Thyroid gland (tissue), 4 donors: ENCODE measurements at regions not wholly inside any gene's neighbourhood (a gene's known extent, or its start where the extent isn't known, plus 50 kb on each side); places are given as distances from the start of the nearest gene placed in this dataset.

ENCODE experiments used
- POLR2A ChIP-seq, 2 donors: fragments of 450-650 bp; IDR thresholded peaks; one replicate each; pipeline ENCODE4 v1.6.1; 2017; ENCODE audit warnings: antibody characterized with exemption in 2 of 2, mild to moderate bottlenecking in 2 of 2, moderate library complexity in 1 of 2
- TF ChIP-seq, protein P1 (sequence below), 6 experiments: fragments of 200-600 bp in 3 of 6; fragments of 450-650 bp in 3 of 6; sonication (generic) in 3 of 6; IDR thresholded peaks; one replicate each; pipeline ENCODE4 v1.5.1; 2016 to 2019; ENCODE audit warnings: antibody characterized with exemption in 6 of 6, mild to moderate bottlenecking in 2 of 6, inconsistent platforms in 1 of 6, moderate library complexity in 1 of 6

GRCh38 chr1:5374192-5374591 lies 618.0 kb downstream of the NPHP4 start:
- TF ChIP-seq, protein P1, sequence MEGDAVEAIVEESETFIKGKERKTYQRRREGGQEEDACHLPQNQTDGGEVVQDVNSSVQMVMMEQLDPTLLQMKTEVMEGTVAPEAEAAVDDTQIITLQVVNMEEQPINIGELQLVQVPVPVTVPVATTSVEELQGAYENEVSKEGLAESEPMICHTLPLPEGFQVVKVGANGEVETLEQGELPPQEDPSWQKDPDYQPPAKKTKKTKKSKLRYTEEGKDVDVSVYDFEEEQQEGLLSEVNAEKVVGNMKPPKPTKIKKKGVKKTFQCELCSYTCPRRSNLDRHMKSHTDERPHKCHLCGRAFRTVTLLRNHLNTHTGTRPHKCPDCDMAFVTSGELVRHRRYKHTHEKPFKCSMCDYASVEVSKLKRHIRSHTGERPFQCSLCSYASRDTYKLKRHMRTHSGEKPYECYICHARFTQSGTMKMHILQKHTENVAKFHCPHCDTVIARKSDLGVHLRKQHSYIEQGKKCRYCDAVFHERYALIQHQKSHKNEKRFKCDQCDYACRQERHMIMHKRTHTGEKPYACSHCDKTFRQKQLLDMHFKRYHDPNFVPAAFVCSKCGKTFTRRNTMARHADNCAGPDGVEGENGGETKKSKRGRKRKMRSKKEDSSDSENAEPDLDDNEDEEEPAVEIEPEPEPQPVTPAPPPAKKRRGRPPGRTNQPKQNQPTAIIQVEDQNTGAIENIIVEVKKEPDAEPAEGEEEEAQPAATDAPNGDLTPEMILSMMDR (IDR thresholded peaks at IDR 0.05): no peak
- TF ChIP-seq POLR2A (IDR thresholded peaks at IDR 0.05): no peak
